AG08396 (cell line): ENCODE measurements at regions not wholly inside any gene's neighbourhood (a gene's known extent, or its start where the extent isn't known, plus 50 kb on each side); places are given as distances from the start of the nearest gene placed in this dataset.
"Not testable (repeated sequence)": the region's sequence is repeated elsewhere in the genome, so short reads cannot be mapped to it uniquely, and the experiment has no call there.

Experiments
- DNase-seq: peaks from one replicate; pipeline ENCODE4 v3.0.0; 2012; ENCODE audit warnings: low spot score, mixed read lengths

DNA sequence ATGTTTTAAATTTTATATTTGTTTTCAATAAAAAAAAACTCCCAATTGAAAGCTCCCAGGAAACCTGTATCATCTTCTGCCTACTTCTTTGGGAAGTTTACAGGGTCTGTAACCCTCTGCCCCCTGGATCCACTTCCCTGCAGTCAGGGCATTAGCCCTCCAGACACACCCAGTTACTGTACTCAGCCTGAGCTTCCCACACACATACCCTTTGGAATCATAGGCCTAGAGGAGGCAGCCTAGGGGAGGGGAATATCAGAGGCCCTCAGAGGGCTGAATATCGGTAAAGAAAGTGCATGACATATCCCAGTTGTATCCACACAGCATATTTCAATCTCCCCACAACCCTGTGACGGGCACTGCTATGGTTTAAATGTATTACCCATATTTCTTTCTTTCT, 56.2 kb upstream of the TFPI start:
- DNase-seq: not testable (repeated sequence)

DNA sequence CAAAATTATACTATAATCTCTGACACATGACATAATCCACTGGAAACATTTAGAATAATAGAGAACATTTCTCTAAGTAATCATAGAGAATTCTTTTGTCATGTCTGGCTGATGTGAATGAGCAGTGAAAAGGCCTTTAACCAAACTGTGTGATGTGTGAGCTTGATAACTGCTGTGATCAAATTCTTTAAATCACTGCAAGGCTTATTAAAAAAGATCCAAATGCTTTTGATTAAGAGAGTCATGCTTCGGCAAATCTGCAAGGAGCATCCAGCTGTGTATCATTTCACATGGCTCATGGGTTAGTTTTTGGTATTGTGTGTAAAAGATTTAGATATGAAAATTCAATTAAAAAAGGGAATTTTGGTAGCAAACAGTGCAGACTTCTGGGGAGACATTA, 58.6 kb upstream of the TFPI start:
- DNase-seq: no peak

DNA sequence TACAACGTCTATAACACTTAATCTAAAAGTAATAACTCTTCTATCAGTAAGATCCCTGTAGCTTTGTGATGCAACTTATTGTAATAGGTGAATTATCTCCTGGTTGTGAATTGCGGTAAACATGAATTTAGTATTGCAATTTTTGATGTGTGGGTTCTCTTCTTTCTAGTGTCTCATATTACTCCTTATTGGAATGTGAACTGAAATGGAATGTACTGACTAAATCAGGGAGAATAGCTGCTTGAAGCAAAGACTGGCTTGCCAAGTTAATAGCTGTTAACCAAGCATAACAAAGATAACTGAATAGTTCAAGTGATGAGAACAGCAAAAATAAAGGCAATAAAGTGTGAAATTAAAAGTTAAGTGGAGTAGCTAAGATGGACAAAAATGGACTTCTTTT, 60.5 kb upstream of the TFPI start:
- DNase-seq: peak; percentile 10

DNA sequence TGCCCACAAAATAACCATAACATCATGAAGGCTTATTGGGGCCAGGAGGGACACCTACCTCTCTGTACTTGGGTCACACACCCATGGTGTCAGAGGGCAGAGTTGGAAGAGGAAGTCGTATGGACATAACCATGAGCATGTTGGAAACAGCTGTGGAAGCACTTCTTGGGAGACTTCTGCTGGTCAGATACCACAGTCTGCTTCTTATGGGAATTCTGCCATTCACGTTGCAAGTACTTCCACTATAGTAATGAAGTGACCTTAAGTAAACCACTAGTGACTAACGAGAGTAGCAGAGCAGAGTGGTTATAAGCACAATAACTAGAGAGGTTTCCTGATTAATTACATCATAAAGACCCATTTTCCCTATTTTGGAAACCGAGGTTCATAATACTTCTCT, 61.1 kb upstream of the TFPI start:
- DNase-seq: no peak

DNA sequence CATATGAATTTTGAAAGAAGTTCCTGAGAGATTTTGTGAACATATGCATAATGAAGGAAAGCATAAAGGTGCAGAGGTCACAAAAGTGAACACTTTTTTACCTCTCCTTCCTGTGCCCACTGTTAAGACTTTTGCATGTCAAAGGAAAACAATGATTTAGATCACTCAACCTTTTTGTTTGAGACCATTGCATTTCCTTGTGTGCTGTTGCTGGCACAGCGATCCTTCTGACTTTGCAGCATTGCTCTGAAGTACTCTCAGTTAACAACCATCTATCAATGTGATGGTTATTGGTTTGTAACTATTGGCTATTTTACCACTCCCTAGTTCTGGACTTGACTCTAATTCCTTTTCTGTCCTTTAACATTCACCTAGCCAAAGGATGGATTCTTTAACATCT, 61.7 kb upstream of the TFPI start:
- DNase-seq: no peak

DNA sequence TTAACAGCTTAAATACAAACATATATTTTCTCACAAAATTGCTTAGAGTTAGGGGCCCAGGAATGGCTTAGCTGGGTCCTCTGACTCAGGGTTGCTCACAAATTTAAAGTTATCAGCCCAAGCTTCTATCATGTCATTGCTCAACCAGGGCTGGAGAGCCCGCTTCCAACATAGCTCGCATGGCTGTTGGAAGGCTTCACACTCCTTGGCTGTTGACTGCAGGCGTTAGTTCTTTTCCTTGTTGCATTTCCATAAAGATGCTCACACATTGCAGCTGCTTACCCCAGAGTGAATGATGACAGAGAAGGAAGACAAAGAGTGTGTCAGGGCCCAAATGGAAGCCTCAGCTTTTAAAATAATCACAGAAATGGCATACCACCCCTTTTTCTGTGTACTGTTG, 62.9 kb upstream of the TFPI start:
- DNase-seq: no peak

DNA sequence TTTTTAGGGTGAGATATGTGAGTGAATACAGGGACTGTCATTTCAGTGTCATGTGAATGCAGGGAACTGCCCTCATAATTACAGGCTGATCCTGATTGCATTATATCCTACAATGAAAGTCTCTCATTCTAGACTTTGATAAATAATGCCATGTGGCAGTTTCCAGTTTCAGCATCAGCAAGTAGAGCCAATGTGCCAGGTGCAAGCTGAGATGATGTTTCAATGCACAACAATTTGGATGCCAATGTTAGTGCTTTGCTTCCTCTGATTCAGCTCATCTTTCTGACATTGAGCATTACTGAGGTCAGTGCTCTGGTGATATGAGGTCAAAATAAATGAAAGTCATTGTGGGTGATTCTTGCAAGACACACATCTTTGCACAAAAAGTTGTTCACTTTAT, 63.7 kb upstream of the TFPI start:
- no peak for DNase-seq

DNA sequence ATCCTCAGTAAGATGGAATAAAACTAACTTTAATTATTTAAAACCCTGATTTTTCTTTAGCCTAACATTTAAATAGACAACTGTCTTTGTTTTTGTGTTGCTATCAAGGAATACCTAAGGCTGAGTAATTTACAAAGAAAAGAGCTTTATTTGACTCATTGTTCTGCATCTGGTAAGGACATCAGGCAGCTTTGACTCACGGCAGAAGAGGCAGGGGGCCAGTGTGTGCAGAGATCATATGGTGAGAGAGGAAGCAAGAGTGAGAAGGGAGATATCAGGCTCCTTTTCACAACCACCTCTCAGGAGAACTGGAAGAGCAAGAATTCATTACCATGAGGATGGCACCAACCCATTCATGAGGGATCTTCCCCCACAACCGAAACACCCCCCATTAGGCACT, 64.6 kb upstream of the TFPI start:
- no peak for DNase-seq

DNA sequence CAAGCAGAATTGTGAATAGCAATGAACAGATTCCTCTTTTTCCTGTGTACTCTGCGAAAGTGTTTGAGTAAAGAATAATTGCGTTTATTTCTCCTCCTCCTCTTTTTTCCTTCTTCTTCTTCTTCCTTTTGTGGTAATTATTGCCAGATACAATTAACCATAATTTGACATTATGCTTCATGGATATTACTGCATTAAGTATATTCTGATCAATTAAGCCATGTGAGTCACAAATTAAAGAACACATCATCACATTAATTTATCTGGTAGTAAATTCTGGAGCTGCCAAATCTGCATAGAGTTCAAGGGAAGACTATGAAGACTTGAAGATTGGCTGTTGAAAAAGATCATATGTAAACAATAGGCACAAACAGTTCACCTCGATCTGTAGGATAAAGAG, 72.9 kb upstream of the TFPI start:
- DNase-seq: no peak

DNA sequence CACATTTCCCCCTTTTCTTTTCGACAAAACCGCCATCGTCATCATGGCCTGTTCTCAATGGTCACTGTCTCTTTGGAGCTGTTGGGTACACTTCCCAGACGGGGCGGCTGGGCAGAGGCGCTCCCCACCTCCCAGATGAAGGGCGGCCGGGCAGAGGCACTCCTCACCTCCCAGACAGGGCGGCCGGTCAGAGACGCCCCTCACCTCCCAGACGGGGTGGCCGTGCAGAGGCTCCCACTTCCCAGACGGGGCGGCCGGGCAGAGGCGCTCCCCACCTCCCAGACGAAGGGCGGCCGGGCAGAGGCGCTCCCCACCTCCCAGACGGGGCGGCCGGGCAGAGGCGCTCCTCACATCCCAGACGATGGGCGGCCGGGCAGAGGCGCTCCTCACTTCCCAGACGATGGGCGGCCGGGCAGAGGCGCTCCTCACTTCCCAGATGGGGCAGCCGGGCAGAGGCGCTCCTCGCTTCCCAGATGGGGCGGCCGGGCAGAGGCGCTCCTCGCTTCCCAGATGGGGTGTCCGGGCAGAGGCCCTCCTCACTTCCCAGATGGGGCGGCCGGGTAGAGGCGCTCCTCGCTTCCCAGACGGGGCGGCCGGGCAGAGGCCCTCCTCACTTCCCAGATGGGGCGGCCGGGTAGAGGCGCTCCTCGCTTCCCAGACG, 82.6 kb upstream of the TFPI start:
- not testable (repeated sequence) for DNase-seq

DNA sequence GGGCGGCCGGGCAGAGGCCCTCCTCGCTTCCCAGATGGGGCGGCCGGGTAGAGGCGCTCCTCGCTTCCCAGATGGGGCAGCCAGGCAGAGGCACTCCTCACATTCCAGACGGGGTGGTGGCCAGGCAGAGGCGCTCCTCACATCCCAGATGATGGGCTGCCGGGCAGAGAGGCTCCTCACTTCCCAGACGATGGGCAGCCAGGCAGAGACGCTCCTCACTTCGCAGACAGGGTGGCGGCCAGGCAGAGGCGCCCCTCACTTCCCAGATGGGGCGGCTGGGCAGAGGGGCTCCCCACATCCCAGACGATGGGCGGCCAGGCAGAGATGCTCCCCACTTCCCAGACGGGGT, 83.1 kb upstream of the TFPI start:
- not testable (repeated sequence) for DNase-seq

DNA sequence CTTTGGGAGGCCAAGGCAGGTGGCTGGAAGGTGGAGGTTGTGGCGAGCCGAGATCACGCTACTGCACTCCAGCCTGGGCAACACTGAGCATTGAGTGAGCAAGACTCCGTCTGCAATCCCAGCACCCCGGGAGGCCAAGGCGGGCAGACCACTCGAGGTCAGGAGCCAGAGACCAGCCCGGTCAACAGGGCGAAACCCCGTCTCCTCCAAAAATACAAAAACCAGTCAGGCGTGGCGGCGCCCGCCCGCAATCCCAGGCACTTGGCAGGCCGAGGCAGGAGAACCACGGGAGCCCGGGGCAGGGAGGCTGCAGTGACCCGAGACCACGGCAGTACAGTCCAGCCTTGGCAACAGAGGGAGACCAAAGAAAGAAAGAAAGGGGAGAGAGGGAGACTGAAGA, 83.5 kb upstream of the TFPI start:
- not testable (repeated sequence) for DNase-seq

DNA sequence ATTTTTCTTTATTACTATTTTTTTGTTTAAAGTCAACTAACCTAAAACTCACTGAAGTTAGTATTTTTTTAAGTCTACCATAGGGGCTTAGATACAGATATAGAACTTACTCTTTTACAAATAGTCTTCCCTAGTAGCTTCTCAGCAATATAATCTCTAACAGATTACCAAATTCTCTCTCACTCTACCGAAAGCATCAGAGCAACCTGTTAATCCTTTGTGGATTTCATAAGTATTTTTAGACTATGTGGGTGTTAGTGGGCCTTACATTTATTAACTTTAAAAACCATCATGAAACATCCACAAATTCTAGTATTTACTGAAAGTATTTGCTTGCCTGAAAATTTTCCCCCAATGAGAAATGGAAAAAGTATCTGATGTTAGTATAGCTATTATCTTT, 84.6 kb upstream of the TFPI start:
- DNase-seq: no peak

DNA sequence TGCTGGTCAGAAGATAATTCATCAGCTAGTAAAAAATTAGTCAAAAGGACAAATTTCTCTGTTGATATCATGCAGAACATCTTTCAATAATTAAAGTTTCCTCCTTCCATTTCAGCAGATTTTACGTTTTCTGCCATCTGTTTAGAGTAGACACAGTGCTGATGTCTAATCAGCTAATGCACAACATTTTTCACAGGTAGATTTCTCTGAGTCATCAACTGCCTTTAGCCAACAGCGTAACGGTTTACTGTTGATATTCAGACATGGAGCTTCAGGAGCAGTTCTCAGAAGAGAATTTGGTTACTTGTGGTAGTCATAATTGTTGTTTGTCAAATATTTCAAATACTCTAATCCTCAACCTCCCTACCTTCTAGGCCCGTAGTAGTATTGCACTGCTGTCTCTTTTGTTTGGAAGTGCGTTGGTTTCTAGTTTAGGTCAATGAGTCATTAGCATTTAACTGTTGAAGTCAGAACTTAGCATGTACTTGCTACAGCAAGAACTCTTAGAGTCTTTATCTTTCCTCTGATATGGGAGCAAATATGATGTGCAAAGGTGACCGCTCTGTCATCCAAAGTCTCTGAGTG, 86.8 kb upstream of the TFPI start:
- DNase-seq: no peak

DNA sequence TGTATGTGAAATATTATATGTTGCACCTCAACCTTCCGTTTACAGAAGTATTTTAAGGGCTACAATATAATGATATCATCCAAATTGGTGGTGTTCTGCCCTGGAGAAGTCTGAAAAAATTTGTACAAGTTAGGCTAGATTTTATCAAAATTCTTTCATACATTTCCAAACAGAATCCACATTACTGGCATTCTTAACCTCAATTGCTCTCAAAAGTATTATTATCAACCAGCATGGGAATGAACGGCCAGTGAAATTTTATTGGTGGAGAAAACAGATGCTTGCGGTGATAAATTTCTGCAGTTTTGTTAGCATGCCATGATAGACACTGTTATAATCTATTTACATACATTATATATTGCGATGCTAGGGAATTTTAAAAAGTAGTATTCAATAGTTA, 88.3 kb upstream of the TFPI start:
- DNase-seq: no peak

DNA sequence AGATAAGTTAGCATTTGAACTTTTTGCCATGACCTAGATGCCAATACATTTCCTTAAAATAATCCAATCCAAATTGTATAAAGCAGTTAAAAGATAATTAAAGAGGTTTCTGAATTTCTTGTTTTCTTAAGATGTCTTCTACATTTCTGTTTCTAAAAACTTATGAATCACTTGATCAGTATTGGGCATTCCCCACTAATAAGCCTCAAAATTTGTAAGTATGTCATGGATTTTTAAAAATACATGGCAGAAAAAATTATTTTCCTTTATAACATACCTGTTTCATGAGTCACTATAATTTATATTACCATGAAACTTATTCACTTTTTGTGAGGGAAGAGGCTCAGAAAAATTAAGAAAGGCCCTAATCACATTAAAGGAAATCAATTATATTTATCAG, 90.3 kb upstream of the TFPI start:
- peak; percentile 6 for DNase-seq

DNA sequence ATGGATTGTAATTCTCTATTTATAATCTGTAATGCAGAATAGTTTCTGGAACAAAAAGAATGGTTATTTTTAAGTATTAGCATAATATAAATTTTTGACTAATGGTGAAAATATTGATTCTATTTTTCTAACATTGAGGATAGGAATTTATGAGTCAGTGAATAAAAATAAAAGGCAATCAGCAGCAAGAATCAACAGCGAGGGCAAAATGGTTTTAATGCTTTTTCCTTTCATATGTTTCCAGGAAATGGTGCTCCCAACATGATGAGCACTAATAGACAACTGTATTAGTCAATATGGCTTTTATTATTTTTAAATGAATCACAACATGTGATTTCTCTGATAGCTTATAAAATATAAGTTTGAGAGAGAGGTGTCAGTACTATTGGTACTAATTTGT, 90.7 kb upstream of the TFPI start:
- DNase-seq: peak; percentile 13

DNA sequence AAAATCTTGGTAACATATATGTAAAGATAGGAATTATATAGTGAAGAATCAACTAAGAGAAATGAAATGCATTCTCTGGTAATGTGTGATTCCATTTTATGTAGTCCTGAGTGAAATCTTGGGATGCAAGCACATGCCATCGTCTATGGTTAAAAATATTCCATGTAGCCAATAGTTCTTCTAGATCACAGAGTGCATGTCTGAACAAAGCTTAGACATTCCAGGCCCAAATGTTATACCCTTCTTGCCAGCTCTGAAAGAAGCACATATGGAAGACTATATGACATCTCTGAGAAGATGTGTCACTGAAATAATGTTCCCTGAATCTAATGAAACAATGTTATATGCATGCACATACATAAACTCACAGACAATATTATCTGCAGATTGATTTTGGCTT, 92.3 kb upstream of the TFPI start:
- no peak for DNase-seq

DNA sequence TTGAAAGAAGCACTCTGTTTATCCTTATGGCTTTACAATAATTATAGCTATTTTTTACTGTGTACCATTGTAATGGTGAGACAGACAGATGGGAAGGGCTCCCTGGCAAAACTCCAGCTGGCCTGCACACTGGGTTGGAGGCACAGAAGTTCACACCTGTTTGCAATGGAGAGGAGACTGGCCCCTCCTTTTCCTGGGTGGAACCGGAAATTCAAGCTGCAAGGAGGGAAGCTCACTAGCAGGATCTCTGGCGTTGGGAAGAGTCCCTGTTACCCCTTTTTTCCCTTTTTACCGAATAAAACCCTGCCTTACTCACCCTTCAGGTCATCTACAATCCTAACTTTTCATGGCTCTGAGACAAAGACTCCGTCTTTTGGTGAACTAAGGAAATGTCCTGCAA, 100.3 kb upstream of the TFPI start:
- no peak for DNase-seq

DNA sequence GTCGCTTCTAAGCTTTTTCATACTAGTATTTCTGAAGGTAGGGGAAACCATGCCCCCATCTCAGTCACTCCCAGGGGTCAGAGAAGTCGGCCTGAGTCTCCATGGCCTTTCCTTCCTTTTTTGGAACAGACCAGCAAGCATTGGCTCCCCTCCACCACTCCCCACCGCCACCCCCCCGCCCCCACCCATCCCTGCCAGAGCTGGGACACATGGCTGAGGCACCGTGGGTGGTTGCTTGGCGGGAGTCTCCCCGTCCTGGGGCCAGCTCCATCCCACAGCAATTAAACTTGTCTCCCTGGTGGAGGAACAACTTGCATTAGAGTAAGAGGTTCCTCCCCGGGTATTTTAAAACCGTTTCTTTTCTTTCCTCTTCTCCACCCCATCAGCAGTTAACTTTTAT, 100.8 kb upstream of the TFPI start:
- no peak for DNase-seq

DNA sequence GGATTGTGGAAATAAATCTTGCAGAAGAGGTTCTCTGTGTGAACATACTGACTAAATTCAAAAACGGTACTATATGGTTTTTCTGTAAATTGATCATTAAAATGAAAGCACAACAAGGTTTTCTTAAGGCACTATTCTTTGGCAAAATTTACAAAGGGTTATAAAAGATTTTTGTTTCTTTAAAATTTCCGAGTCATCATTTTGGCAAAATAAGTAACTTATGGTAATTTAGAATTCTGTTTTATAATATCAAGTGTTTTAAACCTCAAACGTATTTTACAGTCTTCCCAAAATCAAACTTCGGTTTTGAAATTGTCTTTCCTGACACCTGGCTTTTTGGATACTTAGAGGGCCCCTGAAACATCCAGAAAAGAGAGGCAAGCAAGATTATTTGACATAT, 101.9 kb upstream of the TFPI start:
- no peak for DNase-seq

DNA sequence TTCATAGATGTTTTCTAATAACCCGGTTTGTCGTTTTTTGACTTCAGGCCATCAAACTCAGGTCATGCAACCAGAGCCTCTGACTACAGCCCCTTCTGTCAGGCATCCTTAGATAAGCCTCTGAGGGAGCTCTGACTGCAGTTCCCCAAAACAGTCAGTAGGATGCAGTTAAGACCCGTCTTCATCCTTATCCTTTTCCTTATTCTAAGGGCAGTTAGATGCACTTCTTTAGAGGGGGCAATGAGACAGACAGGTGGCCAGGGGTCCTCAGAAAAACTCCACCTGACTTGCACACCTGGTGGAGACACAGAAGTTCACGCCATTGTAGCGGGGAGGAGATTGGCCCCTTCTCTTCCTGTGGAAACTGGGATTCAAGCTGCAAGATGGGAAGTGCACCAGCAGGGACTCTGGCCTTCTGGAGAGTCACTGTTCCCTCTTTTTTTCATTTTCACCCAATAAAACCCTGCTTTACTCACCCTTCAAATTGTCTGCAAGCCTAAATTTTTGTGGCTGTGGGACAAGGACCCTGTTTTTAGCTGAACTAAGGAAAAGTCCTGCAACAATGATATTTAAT, 104.8 kb upstream of the TFPI start:
- DNase-seq: peak; percentile 16

DNA sequence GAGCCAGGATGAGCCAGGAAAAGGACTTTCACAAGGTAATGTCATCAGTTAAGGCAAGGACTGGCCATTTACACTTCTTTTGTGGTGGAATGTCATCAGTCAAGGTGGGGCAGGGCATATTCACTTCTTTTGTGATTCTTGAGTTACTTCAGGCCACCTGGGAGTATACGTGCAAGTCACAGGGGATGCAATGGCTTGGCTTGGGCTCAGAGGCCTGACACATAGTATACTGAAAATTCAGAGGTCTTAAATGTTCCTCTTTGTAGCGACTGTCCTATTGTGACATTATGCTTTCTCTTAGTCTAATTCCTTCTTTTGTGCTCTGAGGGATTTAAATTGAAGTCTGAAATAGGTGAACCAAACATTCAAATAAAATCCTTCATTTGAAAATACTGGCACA, 121.8 kb upstream of the TFPI start:
- DNase-seq: not testable (repeated sequence)

DNA sequence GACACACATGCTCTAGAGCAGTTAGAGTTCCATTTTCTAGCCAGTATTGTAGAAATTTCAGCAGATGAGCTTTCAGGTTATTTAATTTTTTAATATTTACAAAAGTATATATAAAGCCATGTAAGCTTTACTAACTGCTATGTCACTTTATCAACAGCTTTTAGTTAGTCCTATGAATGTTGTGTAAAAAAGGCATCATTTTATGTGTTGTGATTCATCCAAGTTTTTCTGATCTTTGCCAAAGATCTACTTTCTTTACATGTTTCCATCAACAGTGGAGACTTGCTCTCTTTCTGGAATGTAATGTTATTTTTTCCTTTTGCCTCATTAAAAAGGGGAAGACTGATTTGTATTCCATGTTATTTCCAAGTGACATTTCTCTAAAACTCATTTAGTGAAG, 125.2 kb upstream of the TFPI start:
- no peak for DNase-seq
